ENCODE measurements at regions not wholly inside any gene's neighbourhood (a gene's known extent, or its start where the extent isn't known, plus 50 kb on each side); places are given as distances from the start of the nearest gene placed in this dataset.

DNA sequence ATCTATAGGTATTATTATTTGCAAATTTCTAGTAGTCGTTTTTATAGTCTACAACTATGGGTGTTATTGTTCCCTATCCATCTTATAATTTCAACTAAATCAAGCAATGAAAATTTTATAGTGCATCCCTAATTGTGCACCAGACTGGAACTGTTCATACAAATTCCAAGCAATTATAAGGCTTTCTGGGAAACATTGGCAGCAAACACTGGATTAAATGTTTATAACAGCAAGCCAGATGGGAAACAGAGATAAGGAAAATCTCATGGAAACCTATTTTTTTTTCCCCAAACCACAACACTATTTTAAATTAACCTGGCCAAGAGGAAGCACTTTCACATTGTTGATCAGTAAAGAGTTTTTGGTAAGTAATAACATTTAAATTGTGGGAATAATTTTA is 524.3 kb downstream of the RASEF start:
- no peak overlapping the region for H3K27ac ChIP-seq (ENCODE audit: low read depth, low read length)
- no peak overlapping the region for H3K4me3 ChIP-seq (ENCODE audit: insufficient read depth, low read length, poor library complexity, severe bottlenecking)
- no peaks in the 10 kb centered on the region for H3K27me3 ChIP-seq (ENCODE audit: low read length)
- H3K9ac ChIP-seq (ENCODE audit: low read length): no peak overlapping the region
- H3K4me2 ChIP-seq (ENCODE audit: low read depth, low read length, poor library complexity, severe bottlenecking): no peak overlapping the region
- no peaks in the 10 kb centered on the region for H3K9me2 ChIP-seq (replicated peaks; ENCODE audit: insufficient read depth, low read length)
- H4K20me1 ChIP-seq (ENCODE audit: low read depth, low read length): no peaks in the 10 kb centered on the region
- no peaks in the 10 kb centered on the region for H3K79me2 ChIP-seq (ENCODE audit: insufficient read depth, low read length)
- H3K9me3 ChIP-seq (ENCODE audit: insufficient read depth, low read length): no peaks in the 10 kb centered on the region
- no peaks in the 10 kb centered on the region for H3K36me3 ChIP-seq (ENCODE audit: low read length)
- H2AFZ ChIP-seq (ENCODE audit: low read depth, low read length, severe bottlenecking): no peak overlapping the region
- TF ChIP-seq, protein P1, sequence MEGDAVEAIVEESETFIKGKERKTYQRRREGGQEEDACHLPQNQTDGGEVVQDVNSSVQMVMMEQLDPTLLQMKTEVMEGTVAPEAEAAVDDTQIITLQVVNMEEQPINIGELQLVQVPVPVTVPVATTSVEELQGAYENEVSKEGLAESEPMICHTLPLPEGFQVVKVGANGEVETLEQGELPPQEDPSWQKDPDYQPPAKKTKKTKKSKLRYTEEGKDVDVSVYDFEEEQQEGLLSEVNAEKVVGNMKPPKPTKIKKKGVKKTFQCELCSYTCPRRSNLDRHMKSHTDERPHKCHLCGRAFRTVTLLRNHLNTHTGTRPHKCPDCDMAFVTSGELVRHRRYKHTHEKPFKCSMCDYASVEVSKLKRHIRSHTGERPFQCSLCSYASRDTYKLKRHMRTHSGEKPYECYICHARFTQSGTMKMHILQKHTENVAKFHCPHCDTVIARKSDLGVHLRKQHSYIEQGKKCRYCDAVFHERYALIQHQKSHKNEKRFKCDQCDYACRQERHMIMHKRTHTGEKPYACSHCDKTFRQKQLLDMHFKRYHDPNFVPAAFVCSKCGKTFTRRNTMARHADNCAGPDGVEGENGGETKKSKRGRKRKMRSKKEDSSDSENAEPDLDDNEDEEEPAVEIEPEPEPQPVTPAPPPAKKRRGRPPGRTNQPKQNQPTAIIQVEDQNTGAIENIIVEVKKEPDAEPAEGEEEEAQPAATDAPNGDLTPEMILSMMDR (IDR thresholded peaks at IDR 0.05; ENCODE audit: insufficient read depth, low read length, poor library complexity, severe bottlenecking): no peak
- no peaks in the 10 kb centered on the region for H3F3A ChIP-seq (ENCODE audit: insufficient read depth)

DNA sequence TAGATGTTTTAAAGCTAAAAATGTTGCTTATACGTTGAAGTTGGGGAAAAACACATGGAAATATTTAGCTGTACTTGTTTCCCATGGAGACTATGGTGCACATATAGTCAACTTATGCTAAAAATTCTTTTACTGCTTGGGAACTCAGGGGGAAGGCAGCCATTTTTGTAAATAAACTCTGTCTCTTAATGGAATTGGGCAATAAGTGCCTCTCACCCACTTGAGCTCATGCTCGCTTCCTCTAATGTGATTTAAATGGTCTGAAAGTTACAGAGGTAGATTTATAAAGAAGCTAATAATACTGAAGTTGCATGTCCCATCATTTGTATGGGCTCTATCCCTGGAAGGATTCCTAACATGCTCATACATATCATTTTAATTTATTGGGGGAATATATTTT is 523.8 kb downstream of the RASEF start:
- no peaks in the 10 kb centered on the region for H3K9me2 ChIP-seq (replicated peaks; ENCODE audit: insufficient read depth, low read length)

DNA sequence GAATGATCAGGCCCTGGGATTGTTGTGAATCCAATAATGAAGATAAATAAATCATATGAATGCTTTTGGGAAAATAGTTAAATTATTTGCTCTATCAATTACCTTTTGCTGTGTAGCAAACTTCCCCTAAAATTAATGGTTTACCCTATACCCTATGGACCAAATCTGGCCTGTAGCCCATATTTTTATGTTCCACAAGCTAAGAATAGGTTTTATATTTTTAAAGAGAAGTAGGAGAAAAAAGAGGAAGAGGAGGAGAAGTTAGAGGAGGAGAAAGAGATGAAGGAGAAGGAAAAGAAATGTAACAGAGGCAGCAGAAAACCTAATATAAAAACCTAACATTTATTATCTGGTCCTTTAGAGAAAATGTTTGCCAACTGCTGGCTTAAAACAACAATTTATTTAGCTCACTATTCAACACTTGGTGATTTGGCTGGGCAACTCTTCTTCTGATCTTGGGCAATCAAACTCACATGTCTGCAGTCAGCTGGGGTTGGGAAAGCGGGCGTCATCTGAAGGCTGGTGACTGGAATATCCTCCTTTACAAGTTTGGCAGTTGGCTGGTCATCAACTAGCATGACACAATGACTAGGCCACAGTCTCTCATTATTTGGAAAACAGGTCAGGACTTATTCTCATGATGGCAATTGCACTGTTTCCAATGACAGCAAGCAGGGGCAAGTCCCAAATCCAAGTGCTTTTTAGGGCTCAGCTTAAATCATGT is 522.9 kb downstream of the RASEF start:
- Histone ChIP-seq H3K27ac (ENCODE audit: low read depth, low read length) (no peak overlapping the region), H4K20me1 (ENCODE audit: low read depth, low read length) (no peaks in the 10 kb centered on the region), H3K4me2 (ENCODE audit: low read depth, low read length, poor library complexity, severe bottlenecking) (no peak overlapping the region), H3F3A (ENCODE audit: insufficient read depth) (no peaks in the 10 kb centered on the region), H3K27me3 (ENCODE audit: low read length) (no peaks in the 10 kb centered on the region), H3K9me2 (replicated peaks; ENCODE audit: insufficient read depth, low read length) (no peaks in the 10 kb centered on the region), H3K36me3 (ENCODE audit: low read length) (no peaks in the 10 kb centered on the region), H3K9ac (ENCODE audit: low read length) (no peak overlapping the region), H2AFZ (ENCODE audit: low read depth, low read length, severe bottlenecking) (no peak overlapping the region), H3K9me3 (ENCODE audit: insufficient read depth, low read length) (no peaks in the 10 kb centered on the region), H3K79me2 (ENCODE audit: insufficient read depth, low read length) (no peaks in the 10 kb centered on the region), H3K4me3 (ENCODE audit: insufficient read depth, low read length, poor library complexity, severe bottlenecking) (no peak overlapping the region)
- TF ChIP-seq EZH2phosphoT487 (conservative IDR thresholded peaks at IDR 0.05; ENCODE audit: low read length): no peak
- TF ChIP-seq, protein P1 (IDR thresholded peaks at IDR 0.05; ENCODE audit: insufficient read depth, low read length, poor library complexity, severe bottlenecking): no peak

More for the DNA sequence above, 523.8 kb downstream of the RASEF start:
- Histone ChIP-seq H3K9me3 (ENCODE audit: insufficient read depth, low read length) (no peaks in the 10 kb centered on the region), H4K20me1 (ENCODE audit: low read depth, low read length) (no peaks in the 10 kb centered on the region), H3K27ac (ENCODE audit: low read depth, low read length) (no peak overlapping the region), H3K36me3 (ENCODE audit: low read length) (no peaks in the 10 kb centered on the region), H3F3A (ENCODE audit: insufficient read depth) (no peaks in the 10 kb centered on the region), H3K4me2 (ENCODE audit: low read depth, low read length, poor library complexity, severe bottlenecking) (no peak overlapping the region), H3K9ac (ENCODE audit: low read length) (no peak overlapping the region), H3K27me3 (ENCODE audit: low read length) (no peaks in the 10 kb centered on the region), H2AFZ (ENCODE audit: low read depth, low read length, severe bottlenecking) (no peak overlapping the region), H3K79me2 (ENCODE audit: insufficient read depth, low read length) (no peaks in the 10 kb centered on the region), H3K4me3 (ENCODE audit: insufficient read depth, low read length, poor library complexity, severe bottlenecking) (no peak overlapping the region)
- no peak for TF ChIP-seq EZH2phosphoT487 (conservative IDR thresholded peaks at IDR 0.05; ENCODE audit: low read length)
- TF ChIP-seq, protein P1 (IDR thresholded peaks at IDR 0.05; ENCODE audit: insufficient read depth, low read length, poor library complexity, severe bottlenecking): no peak
